NCI-H2227 treated with DMSO at 0.1 percent for 48 hours (cell line): ENCODE measurements at regions not wholly inside any gene's neighbourhood (a gene's known extent, or its start where the extent isn't known, plus 50 kb on each side); places are given as distances from the start of the nearest gene placed in this dataset.
"Not testable (repeated sequence)": the region's sequence is repeated elsewhere in the genome, so short reads cannot be mapped to it uniquely, and the experiment has no call there.

Experiments
- DNase-seq: peaks from one replicate; lab custom pipeline; 2025; lab: John Stamatoyannopoulos, UW

DNA sequence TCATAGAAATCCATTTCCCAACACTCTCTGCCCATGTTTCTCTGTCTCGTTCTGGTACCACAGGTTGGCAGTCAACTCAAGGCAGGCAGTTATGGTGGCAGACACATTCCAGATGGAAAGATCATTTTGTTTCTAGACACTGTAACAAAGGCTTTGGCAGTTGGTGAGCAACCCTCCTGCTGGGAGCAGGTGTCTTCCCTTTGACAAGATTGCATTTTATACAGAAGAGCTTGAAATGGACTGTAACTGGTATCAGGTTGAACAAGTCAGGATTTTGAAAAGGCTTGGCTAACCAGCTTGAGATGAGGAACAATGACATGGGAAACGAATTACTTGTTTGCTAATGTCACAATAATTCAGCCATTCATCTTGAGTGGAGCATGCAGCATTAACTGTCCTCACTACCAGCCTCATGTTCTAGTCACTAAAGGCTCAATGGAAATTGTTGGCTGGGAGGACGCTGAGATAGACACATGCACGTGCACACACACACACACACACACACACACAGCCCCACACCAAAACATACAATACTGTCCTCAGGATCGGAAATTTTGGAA is 170.0 kb downstream of the SEMA6D start:
- DNase-seq: no peak

DNA sequence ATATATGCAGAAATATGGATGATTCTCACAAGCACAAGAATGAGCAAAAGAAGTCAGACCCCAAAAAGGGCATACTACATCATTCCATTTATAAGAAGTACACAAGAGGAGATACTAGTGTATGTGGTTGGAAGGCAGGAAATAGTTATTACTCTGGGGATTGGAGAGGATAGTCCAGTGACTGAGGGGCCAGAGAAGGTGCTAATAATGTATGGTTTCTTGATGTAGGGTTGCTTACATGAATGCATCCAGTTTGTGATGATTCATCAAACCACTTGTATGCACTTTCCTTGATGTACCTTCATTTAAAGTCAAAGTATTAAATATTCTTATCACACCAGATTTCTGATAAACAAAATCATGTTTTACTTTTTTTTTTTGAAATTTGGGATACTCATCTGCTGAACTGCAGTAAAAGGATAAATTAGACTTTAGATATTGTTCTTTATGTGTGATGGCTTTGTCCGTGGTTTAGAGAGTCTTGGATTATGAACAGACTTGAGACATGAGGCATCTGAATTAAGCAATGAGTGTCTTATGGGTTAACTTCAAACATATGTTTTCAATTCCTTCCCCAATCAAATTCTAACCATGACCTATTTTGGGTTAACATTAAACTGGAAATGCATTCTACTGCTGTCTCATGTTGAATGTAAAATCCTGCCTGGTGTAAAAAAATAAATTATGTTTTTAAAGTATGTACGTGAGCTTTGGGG is 171.2 kb downstream of the SEMA6D start:
- no peak for DNase-seq

DNA sequence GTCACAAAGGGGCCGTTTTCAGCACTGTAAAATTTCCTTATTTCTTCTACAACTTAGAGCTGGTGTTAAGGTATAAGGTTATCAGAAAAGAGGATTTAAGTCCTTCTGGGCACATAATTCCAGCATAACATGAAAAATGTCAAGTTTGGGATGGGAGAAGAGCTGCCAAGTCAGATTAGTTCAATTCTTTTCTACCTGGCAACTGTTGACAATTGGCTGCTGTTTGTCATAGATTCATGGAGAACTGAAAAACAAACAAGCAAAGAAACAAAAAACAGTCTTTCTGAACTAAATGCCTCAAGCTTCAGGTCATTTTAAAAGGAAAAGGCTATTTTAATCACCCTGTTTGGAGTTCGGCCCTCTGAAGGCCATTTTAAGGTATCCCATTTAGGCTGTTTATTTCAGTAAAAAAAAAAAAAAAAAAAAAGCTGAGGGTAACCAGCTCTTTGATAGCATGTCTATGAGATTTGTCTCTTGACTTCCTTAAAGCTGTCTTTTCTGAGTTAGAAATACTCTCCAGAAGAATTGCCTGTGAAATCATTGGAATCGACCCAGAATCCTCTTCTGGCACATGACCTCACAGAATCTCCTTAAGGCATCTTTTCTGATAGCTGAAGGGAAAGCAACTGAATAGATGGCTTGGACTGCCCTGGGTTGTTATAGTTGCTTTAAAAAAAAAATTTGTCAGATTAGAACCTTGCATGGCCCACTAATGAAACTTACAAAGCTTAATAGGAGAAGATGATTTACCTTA is 173.3 kb downstream of the SEMA6D start:
- no peak for DNase-seq

DNA sequence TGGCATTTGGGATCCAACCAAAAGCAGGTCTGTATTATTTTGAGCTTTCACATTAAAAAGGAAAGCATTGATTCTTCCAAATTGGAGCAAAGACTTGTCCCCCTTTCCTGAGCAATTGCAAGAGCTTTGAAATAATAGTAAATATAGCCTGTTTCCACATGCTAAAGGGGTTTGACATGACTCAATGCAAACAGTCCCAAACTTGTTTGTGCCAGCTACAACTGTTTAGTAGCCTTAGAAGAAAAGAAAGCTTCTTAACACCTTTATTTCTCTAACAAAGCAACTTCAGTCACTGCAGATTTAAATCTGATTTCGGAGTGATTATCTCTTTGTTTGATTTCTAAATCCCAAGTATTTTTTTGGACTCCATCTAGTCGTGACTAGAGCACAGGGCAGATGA is 180.2 kb downstream of the SEMA6D start:
- DNase-seq: no peak

DNA sequence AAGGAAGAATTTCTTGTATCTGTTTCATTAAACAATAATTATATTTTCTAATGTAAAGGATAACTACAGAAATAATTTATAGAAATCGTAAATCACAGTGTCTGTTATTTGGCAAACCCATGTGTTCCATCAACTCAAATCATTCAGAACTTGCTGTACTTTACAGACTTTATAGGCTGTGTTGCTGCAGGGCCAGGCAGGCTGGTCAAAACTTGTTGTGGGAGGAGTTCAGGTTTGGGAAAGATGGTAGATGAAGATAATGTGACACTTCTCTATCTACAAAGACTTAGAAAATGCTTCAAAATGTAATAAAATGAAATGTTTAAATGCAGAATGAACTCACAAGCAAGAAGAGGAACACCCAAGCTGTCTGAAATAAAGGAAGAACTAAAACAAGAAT is 183.4 kb downstream of the SEMA6D start:
- DNase-seq: no peak

DNA sequence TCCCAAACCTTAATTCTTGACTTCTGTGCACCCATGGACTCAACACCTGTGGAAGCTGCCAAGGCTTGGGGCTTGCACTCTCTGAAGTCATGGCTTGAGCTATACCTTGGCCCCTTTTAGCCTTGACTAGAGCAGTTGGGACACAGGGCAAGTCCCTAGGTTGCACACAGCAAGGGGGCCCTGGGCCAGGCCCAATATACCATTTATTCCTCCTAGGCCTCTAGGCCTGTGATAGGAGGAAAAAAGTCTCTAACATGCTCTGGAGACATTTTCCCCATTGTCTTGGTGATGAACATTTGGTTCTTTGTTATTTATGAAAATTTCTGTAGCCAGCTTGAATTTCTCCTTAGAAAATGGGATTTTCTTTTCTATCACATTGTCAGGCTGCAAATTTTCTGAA is 186.1 kb downstream of the SEMA6D start:
- no peak for DNase-seq

GRCh38 chr15:47908486-47908885 is 191.2 kb downstream of the SEMA6D start:
- DNase-seq: no peak

GRCh38 chr15:47908950-47909670 is 191.8 kb downstream of the SEMA6D start:
- DNase-seq: no peak

- DNase-seq: not testable (repeated sequence)
Observed at GRCh38 chr15:47912910-47913309, 195.6 kb downstream of the SEMA6D start.

DNA sequence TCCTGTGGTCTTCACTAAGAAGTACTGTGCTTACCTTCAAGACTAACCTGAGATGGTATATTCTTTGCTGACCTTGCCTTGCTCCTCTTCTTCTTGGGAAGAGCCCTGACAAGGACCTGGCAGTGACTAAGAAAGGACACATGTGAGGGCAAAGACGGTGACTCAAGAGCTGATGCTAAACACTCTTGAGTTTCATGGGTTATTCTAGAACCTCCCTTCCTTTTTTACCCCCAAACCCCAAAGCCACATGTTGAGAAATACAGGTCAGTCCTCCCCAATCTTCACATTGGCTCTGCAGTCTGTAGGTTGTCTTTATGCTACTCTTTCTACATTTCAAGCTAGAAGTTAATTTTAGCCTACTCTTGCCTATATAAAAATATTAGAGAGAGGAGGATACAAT is 200.6 kb downstream of the SEMA6D start:
- DNase-seq: no peak

- DNase-seq: no peak
Observed at GRCh38 chr15:47918877-47919276, 201.6 kb downstream of the SEMA6D start.

GRCh38 chr15:47924381-47924780 is 196.4 kb upstream of the SLC24A5 start:
- DNase-seq: no peak

DNA sequence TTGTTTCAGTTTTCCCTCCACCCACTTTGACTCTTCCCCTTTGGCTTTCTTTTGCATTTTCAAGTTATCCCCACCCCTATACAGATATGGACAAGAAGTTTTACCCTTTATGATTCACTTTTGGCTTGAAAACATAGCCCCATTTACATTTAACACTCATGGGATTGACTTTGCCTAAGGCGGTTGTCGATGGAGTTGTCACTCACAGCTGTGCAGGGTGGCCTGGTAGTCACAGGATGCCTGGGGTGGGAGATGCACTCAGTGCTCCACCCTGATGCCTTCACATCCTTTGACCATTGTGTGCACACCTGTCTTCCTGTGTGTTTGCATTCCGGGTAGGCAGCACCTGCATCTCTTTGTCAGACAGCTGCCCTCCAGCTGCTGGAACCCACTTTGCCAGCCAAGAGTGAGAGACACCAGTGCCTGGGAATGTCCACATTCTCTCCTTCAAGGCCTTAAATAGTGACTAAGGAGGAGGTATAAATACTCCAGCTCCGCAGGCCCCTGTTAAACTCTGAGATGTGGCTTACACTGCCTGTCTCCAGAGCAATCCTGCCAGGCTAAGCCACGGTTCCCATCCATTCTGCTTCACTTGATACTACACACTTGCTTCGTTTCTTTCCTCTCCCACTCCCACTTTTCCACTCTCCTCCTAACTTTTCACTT is 191.5 kb upstream of the SLC24A5 start:
- no peak for DNase-seq

DNA sequence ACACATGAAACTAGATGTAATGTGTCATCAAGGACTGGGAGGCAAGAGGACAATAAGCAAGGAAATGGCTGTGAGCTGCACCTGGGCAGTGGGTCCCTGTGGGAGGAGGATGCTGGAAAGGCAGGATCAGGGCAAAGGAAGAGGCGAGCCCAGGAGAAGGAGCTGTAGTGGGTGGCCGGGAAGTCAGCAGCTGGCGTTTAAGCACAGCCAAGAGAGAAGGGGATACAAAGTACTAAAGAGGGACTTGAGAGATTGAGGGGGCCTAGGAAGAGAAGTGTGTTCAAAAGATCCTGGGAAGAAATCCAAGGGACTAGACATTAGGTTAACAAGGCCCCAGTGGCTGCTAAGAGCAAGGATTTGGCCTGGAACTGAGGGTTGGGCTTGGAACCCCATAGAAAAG is 188.5 kb upstream of the SLC24A5 start:
- DNase-seq: no peak

GRCh38 chr15:47932951-47933641 is 187.7 kb upstream of the SLC24A5 start:
- DNase-seq: no peak

DNA sequence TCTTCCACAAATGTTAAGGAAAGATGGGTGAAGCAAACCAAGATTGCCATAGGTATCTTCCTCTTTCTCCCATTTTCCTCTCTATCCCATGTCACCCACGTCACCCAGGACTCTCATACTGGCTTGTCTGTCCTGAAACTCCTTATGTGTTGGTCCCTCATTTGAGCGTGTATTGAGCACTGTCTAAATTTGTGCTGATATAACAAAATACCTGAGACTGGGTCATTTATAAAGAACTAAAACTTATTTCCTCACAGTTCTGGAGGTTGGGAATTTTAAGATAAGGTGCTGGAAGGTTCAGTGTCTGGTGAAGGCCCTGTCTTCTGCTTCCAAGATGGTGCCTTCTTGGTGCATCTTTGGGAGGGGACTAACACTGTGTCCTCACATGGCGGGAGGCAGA is 186.9 kb upstream of the SLC24A5 start:
- no peak for DNase-seq

- DNase-seq: no peak
Observed at GRCh38 chr15:47934342-47934741, 186.4 kb upstream of the SLC24A5 start.

GRCh38 chr15:47937834-47938233 is 183.0 kb upstream of the SLC24A5 start:
- DNase-seq: no peak

DNA sequence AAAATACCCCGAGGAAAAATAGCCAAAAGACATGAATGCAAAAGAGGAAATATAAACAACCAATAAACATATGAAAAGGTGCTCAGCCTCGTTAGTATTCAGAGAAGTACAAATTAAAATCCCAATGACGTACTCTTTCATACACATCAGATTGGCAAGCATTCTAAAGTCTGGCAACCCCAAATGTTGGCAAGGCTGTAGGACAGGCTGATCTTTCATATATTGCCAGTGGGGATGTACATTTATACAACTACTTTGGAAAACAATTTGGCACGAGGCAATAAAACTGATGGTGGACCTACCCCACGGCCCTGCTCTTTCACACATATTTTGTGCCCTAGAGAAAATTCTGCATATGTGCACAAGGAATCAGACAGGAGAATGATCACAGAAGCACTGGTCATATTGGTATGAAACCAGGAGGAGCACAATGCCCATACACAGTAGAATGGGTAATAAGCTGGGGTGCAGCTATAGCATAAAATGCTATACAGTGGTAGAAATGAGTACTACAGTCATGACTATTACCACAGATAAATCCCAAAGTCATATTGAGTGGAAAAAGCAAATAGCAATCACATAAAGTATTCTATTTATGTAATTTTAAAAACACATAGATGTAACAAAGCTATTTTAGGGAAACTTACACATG is 176.0 kb upstream of the SLC24A5 start:
- DNase-seq: no peak

DNA sequence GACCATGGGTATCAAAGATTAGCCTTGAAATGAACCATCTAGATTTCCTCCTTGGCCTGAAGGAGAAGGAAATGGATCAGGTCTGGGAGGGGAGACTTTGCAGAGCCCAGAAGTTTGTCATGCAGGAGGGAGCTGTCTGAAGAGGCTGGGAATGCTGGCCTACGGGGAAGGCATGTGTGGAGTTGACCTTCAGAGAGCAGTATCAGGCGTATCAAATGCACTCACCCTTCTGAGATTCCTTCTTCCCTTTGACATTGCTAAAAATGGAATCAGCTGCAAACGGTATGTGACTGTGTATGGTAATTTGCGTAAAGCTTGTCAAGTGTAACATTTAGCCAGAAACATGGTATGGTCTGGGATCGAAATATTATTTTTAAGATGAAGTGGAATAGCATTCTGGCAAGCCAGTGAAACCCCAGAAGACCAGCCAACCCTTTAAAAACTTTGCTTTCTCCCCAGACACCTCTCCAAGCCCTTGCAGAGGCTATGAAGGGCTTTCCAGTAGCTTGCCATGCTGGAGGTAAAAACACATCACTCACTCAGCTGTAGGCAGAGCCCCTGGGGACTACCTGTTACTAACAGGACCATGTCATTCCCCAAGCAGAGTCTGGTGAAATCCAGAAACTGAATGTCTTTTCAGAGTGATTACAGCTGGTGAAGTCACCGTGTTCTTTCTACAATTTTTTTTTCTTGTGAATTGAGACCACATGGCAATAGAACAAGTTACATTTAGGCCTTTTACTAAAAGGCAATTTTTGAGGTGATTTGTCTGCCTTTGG is 174.7 kb upstream of the SLC24A5 start:
- DNase-seq: no peak
